IPS-18c (cell line): ENCODE measurements at regions not wholly inside any gene's neighbourhood (a gene's known extent, or its start where the extent isn't known, plus 50 kb on each side); places are given as distances from the start of the nearest gene placed in this dataset.
"Not testable (repeated sequence)": the region's sequence is repeated elsewhere in the genome, so short reads cannot be mapped to it uniquely, and the experiment has no call there.

Source experiments
- H3K4me3 ChIP-seq: 2 replicates; pipeline ENCODE4 v1.7.0; 2013; ENCODE audit warnings: low read depth, mild to moderate bottlenecking, low read length, moderate library complexity; ENCODE audit not compliant: insufficient read depth
- H3K9me3 ChIP-seq: one replicate; pipeline ENCODE4 v1.6.1; 2013; ENCODE audit warnings: mild to moderate bottlenecking, low read length, moderate library complexity; ENCODE audit not compliant: control insufficient read depth, insufficient read depth

DNA sequence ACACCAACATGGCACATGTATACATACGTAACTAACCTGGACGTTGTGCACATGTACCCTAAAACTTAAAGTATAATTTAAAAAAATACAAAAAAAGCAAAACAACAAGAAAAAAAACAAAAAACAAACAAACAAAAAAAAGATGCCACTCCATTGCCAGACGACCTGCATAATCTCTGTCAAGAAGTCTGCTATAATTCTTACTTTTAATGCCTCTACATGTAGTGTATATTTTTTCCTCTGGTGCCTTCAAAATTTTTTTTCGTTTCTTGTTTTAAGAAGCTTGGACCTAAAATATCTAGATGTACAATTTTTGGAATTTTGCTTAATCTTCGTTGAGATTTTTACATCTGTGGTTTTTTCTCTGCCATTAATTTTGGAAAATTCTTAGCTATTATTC is 235.6 kb upstream of the ZNF521 start:
- H3K9me3 ChIP-seq: peaks cover 7% of the 10 kb centered on the region
- H3K4me3 ChIP-seq: no peak overlapping the region

DNA sequence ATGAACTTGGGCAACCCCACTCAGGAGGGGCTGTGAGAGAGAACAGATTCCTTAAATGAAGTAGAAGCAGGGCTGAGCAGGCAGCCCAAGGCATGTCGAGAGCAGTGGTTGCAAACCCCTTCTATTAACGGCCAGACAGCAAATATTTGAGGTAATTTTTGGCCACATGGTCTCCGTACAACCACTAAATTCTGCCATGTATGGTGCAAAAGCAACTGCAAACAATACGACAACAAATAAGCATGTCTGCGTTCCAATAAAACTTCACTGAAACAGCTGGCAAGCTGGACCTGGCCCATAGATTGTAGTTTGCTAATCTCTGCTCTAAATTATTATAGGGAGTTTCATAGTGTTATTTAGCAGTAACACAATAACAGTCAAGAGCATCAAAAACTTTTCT is 217.0 kb upstream of the ZNF521 start:
- no peaks in the 10 kb centered on the region for H3K9me3 ChIP-seq
- H3K4me3 ChIP-seq: no peak overlapping the region

DNA sequence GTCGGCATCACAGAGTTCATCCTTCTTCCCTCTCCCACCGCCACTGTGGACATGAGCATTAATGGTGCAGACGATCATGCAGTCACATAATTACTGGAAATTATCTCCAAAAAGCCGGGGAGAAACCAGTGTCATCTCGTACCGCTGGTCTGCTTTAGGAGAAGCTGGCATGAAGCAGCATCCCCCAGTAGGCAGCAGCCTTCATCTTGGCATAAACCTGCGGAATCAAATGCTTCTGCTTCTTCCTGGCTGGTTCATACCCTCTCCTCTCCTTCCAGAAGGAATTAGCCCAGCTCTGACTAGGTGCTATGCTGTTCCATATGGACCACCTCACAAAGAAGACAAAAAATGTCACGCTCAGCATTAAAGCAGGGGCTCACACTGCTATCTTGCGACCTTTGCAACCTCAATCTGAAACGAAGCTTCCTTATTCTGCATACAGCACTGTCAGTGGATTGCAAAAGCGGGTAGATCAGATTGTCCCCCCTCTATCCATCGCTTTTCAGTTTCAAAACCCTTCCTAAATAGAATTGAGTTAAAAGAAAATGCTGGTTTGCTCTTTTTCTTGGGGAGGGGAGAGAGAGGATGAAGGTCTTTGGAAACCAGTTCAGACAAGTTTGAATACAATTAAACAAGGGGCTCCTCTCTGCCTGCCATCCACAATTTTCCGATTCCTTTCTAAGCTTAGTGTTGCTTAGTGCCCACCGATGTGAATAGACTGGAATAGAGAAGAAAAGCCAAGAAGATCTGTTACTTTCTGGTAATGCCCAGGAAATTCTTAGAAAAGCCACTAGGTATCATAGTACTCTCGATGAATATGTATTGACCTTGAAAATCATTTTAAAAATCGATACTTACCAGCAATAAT is 212.1 kb upstream of the ZNF521 start:
- H3K9me3 ChIP-seq: no peaks in the 10 kb centered on the region

DNA sequence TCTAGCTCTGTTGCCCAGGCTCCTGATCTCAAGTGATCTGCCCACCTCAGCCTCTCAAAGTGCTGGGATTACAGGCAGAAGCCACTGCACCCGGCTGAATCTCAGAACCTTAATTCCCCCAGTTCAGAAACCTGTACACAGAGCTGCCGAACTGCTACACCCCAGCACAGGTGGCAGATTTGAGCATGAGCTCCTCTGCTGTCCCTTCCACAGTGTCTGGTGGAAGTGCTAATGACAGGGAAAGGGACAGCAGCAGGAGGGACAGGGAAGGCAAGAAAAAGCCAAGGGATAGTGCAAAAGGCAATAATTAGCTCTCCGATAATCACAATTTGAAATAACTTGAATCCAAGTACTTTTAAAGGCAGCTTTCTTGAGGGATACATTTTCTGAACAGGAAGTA is 211.4 kb upstream of the ZNF521 start:
- H3K9me3 ChIP-seq: no peaks in the 10 kb centered on the region

More for the DNA sequence above, 212.1 kb upstream of the ZNF521 start:
- H3K4me3 ChIP-seq: no peak overlapping the region

DNA sequence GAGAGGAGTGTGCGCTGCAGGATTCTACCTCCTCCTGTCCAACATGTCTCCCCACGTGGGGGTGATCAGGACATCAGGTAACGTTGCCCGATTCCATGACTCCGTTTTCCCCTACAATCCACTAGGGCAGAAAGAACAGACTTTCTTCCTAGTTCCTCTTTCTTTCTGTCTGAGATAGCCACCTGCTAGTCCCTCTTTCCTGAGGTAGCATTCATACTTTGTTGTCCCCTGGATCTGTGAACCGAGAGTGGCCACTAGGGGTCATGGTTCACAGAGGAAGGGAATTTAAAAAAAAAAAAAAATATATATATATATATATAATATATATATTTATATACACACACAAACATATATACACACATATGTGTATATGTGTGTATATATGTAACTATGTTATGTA is 210.0 kb upstream of the ZNF521 start:
- Histone ChIP-seq H3K9me3 (no peaks in the 10 kb centered on the region), H3K4me3 (no peak overlapping the region)

More for the DNA sequence above, 211.4 kb upstream of the ZNF521 start:
- no peak overlapping the region for H3K4me3 ChIP-seq

DNA sequence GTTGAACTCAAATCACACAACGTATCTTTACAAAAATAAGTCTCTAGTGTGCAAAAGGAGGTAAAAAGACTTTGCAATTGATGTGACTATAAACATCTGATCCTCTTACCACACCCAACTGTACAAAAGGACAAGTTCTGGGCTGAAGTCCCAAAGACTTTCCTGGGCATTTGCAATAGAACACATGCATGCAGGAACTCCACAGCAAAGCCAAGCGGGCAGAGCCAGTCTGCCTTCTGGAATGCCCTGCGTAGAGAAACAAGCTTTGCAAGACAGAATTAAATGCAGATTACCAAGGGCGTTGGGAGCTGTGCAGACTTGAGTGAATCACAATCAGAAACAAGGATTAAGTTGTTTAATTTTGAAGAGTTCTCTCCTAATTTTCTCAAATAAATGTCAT is 208.4 kb upstream of the ZNF521 start:
- Histone ChIP-seq H3K4me3 (no peak overlapping the region), H3K9me3 (no peaks in the 10 kb centered on the region)

DNA sequence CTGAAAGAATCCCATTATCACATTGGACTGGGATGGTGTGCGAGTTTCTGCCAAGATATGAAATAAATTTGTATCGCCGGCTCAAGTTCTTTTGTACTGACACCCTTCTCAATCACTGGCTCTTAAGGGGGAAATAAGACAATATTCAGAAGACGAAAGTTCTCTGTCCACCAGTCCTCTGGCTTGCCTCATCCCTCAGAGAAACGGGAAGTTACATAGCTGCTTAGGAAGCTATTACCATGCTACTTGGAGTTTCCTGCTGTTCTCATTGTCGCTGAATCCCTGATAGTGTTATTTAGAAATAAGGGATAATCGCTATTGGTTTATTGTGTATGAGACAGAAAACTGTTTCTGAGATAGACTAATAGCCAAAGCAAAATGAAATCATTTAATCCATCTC is 205.0 kb upstream of the ZNF521 start:
- Histone ChIP-seq H3K9me3 (no peaks in the 10 kb centered on the region), H3K4me3 (no peak overlapping the region)

DNA sequence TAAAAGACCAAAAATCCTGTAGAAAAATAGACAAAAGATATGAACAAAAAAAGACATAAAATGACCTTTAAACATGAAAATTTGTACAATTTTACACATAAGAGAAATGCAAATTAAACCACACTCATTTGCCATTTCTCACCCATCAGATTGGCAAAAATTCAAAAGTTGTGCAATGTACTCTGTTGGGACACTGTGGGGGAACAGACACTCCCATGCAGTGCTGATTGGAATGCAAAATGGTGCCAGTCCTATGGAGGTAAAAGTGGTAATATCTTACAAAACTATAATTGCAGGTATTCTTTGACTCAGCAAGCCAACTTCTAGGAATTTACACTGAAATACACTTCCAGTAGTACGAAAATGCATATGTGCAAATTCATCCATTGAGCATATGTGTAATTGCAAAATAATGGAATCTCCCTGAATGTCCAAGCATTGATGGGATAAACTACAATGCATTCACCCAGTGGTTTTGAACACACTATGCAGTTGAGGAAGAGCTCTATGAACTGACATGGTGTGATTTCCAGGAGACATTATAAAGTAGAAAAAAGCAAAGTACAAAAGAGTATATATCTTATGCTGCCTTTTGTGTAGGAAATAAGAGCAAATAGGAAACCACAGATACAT is 201.8 kb upstream of the ZNF521 start:
- no peak overlapping the region for H3K4me3 ChIP-seq
- H3K9me3 ChIP-seq: no peaks in the 10 kb centered on the region

DNA sequence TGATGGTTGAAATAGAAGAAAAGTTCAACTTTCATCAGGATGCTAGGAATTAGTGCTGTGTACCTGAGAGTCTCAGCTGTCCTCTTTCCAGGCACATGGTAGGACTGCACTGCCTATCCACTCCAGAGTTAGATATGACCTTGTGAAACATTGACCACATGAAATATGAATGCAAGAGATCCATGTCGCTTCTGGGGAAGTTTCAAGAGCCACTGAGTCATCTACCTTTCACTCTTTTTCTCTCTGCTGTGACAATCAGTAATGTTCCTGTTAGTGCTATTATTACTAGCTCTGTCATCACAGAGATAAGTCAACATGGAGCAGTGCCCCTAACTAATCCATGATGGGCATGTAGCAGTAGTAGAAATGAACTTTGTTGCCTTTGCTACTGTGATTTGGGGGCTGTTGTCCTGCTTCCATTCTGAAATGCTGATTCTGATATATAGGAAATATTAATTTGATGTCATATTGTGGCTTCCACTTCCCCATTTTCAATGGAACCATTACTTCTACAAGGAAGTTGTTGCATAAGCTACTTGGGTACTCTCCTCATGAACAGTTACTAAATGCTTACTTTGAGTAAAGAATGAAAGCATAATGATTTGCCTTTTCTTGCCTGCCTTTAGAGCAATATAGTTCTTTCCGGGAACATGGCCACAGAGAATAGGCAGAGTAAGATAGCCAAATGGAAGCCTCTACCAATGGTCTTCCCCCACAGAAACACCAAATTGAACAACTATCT is 192.8 kb upstream of the ZNF521 start:
- H3K9me3 ChIP-seq: no peaks in the 10 kb centered on the region
- no peak overlapping the region for H3K4me3 ChIP-seq

DNA sequence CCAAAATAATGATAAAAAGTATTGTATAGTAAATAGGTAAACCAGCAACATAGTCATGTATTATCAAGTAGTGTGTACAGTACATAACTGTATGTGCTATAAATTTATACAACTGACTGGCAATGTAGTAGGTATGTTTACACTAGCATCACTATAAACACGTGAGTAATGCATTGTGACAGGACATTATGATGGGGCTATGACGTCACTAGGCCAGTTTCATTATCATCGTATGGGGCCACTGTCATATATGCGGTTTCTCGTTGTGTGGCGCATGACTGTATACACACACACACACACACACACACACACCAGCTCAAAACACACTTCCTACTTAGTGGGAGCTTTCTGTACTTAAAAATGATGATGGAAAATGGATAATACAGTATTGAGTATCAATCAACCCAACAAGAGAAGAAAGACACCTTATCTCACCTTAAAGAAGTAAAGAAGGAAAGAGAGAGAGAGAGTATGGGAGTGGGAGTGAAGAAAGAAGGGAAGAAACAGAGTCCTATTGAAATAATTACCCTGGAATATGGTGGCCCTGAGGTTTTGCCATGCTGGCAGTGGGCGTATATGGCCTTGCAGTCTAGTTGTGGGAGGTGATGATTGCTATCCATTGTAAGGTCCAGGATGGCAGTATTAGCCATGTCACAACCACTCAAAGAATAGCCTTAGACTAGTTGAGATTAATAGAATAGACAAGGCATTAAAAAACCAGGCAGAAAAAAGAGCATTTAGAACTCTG is 186.4 kb upstream of the ZNF521 start:
- Histone ChIP-seq H3K4me3 (no peak overlapping the region), H3K9me3 (no peaks in the 10 kb centered on the region)

DNA sequence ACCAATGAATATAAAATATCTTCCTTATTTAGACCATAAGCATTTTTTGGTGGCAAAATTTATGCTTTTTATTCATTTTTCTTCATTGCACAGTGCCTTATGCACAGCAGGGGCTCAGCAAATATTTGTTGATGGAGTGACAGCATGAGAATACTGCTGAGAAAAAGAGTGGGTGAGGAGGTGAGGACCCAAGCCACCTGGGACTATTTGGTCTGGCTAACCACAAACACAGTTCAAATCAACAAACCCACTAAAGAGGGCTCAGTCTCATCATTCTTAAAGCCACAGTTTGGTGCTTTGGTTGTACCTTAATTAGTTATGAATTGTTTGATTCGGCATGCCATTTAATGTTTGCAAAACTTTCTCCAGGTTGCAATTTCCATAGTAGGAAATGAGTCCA is 183.5 kb upstream of the ZNF521 start:
- H3K9me3 ChIP-seq: no peaks in the 10 kb centered on the region
- H3K4me3 ChIP-seq: no peak overlapping the region

DNA sequence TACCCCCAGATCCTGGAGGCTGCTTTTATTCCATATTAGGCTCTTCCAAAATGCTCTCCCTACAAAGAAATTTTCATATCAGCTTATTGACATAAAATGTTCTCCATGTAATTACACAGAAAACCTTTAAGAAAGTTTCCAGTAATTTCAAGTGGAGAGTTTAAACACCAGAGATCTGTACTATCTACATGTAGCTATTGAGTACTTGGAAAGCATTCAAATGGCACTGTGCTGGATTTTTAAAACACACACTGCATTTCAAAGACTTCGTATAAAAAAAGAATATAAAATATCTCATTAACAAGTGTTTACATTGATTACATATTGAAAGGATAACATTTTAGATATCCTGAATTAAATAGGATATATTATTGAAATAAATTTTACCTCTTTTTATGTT is 182.4 kb upstream of the ZNF521 start:
- Histone ChIP-seq H3K9me3 (no peaks in the 10 kb centered on the region), H3K4me3 (no peak overlapping the region)

DNA sequence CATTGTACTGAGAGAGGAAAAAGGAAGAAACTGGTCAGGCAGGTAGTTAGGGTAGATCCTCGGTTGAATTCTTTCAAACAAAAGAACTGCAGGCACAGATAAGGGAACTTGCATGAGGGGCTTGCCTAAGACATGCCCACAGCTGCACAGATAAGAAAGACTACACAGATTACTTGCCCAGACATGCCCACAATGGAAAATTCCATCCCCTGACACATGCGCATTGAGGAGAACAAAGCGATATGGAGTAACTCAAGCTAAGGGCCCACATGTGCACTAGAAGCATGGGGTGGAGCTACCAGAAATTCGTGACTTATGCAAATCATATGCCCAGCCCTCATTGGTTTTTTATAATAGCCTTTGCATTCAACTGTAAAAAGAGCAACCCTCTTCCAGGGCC is 181.3 kb upstream of the ZNF521 start:
- H3K4me3 ChIP-seq: no peak overlapping the region
- H3K9me3 ChIP-seq: no peaks in the 10 kb centered on the region

DNA sequence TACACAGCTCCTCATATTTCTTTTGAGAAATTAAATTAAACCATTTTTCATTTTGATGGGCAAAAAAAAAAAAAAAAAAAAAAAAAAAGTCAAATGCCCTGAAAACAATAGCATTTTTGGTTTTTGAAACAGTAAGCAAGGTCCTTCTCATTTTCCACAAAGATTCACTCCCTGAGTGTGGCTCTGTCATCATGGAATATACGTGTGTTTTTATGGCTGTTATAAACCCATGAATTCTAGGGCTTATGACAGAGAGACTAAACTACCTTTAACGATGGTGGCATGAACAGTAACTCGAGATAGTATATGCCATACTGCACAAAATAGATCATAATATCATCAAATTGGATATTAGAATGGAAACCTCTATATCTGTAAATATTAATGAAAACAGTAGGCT is 179.2 kb upstream of the ZNF521 start:
- no peak overlapping the region for H3K4me3 ChIP-seq
- H3K9me3 ChIP-seq: no peaks in the 10 kb centered on the region

DNA sequence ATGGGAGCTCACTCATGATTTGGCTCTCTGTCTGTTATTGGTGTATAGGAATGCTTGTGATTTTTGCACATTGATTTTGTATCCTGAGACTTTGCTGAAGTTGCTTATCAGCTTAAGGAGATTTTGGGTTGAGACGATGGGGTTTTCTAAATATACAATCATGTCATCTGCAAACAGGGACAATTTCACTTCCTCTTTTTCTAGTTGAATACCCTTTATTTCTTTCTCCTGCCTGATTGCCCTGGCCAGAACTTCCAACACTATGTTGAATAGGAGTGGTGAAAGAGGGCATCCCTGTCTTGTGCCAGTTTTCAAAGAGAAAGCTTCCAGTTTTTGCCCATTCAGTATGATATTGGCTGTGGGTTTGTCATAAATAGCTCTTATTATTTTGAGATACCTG is 173.8 kb upstream of the ZNF521 start:
- H3K9me3 ChIP-seq, H3K4me3 ChIP-seq: not testable (repeated sequence)

DNA sequence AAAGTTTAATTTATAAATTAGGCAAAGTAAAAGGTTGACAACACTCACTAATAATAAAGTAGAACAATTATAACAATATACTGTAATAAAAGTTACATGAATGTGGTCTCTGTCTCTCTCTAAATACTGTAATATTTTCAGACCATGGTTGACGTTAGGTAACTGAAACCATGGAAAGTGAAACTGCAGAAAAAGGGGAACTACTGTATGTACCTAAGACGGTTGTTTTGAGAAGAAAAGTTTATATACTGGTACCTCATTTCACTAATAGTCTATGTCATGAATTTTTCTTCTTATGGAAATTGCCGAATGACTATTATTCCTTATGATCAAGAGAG is 166.7 kb upstream of the ZNF521 start:
- Histone ChIP-seq H3K9me3 (no peaks in the 10 kb centered on the region), H3K4me3 (no peak overlapping the region)

DNA sequence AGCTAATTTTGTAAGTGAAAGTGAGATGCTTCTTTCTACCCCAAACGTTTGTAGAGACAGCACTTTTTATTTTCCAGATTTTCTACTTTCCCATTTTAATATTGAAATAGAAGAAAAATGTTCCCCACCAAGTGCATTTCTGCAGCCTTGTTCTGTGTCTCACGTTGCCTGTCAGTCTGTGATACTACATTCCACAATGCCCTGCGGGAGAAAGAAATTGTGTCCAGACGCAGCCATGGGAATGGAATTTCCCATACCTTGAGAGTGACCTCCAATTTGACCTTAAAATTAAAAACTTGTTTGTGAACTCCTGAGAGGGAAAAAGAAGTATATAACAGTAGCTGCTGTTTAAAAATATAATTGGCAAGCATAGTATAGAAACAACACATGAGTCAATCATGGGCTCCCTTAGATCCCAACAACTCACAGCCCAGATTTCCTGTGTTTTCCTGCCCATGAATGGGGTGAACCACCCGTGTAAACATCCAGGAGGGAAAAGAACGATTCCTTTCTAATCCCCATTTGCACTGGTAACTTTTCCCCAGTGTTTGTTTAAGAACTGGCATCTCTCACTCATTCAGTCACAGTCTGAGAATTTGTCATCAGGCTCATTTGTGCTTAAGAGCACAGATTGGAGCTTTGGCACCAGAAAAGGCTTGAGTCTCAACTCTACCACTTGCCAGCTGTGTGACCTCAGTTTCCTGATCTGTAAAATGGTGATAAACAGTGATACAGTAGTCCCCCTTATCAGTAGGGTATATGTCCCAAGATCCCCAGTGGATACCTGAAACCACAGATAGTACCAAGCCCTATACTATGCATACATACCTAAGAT is 166.1 kb upstream of the ZNF521 start:
- H3K4me3 ChIP-seq: no peak overlapping the region
- no peaks in the 10 kb centered on the region for H3K9me3 ChIP-seq
